GM19452 (cell line): ENCODE measurements at regions not wholly inside any gene's neighbourhood (a gene's known extent, or its start where the extent isn't known, plus 50 kb on each side); places are given as distances from the start of the nearest gene placed in this dataset.
"Not testable (repeated sequence)": the region's sequence is repeated elsewhere in the genome, so short reads cannot be mapped to it uniquely, and the experiment has no call there.

Experiments
- ATAC-seq: cut with Tn5 transposase; IDR thresholded peaks from one replicate; pipeline ENCODE4 v1.9.1; 2021; ENCODE audit not compliant: unreplicated experiment

DNA sequence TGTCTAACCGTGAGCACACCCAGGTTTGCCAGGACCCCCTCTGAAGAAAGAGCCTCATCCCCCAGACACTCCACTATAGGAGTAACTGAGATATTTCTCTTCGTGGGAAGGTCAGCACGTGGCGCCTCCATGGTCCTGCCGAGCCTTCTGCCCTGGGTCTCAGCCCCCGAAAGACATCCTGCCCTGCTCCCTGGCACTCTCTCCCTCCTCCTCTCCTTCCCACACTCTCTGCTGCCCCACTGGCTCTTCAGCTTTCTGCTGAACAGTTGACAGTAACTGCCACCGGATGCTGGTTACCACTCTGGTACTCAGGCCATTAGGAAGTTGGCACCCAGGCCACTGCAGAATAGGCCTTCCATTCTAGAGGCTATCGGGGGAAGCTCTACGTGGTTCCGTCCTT, 185.2 kb downstream of the UACA start:
- ATAC-seq, result no peak

DNA sequence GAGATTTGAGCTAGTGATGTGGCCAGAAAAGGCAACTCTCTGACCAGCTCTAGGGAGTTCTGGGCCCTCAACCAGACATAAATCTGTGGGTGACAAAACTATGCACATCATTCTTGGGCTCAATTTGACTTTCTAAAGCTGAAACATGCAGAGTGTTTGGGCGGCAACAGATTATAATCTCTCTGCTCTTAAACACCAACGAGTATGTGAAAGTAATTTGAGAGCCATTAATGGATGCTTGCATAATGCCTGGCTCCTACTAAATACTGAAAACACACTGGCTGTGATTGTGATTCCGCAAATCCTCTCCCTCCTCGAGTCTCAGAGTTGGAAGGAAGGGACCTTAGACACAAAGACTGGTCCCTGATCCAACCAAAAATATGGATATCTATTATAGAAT, 186.7 kb downstream of the UACA start:
- no peak for ATAC-seq

DNA sequence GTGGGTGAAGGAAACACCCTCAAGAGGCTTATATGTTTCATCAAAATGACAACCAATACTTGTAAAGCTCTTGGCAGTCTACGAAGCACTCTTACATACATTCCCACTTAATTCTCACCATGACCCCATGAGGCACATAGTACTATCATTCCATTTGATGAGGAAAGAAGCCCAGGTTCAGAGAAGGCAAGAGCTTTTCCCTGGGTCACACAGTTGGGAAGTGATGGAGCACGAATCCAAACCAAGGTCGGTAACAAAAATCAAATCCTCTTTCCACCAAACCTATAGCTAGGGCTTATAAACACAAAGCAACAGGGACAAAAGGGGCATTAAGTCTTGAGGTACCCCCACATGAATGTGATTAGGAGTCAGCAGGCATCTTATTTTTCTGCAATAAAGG, 187.1 kb downstream of the UACA start:
- ATAC-seq, result no peak

GRCh38 chr15:70575231-70576226, 187.8 kb downstream of the UACA start:
- ATAC-seq, result no peak

- ATAC-seq, result not testable (repeated sequence)
Observed at GRCh38 chr15:70574325-70574724, 189.0 kb downstream of the UACA start.

- ATAC-seq, result no peak
Observed at GRCh38 chr15:70573121-70573850, 190.1 kb downstream of the UACA start.

- no peak for ATAC-seq
Observed at GRCh38 chr15:70569714-70570231, 193.6 kb downstream of the UACA start.

GRCh38 chr15:70569091-70569713, 194.2 kb downstream of the UACA start:
- no peak for ATAC-seq

DNA sequence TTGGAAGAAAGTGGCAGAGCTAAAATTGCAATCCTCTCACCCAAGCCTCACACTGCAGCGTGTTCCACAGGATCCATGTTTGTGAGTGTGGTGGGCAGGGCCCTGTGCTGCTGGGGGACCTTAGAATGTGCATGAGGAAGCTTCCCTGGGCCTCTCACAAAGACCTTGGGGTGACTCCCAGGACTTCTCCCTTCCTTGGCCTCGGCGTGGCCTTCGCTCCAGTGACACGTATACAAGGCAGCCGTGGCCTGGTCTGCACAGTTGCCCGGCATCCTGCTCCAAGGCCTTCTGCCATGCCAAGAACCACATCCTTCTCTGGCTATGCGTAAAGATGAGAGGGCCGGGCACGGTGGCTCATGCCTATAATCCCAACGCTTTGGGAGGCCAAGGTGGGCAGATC, 196.4 kb downstream of the UACA start:
- no peak for ATAC-seq

DNA sequence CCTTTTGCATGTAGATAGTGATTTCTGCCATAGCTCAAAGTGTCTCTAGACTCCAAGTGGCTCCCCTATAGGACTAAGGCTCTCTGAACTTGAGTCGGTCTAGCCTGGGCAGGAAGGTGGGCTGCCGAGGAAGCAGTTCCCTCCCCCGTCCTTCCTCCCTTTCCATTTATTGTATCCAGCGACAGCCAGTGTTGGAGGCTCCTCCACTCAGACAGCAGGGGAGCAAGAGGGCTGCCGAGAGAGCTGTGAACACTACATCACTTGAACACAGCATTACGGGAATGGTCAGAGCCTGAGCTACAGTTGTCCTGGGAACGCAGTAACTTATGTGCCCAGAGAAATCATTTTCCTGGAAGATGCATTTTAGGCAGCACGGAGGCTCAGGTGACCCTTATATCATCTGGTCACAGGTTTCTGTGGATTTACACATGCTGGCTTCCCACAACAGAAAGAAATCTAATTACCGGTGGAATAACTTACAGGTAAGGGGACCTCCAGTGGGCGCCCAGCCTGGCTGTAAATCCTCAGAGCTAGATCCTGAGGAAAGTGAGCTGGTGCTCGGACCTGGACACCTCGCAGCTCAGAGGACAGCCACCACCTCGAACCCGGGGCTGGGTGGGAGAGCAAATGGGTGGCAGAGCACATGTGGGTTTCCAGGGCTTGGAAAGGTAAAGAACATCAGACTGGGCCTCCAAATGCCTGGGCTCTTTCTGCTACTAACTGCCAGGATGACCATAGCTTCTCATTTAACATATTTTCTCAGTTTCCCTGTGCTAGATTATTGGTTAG, 197.1 kb downstream of the UACA start:
- ATAC-seq, result no peak

GRCh38 chr15:70563561-70564095, 199.7 kb downstream of the UACA start:
- no peak for ATAC-seq

- no peak for ATAC-seq
Observed at GRCh38 chr15:70562906-70563305, 200.5 kb downstream of the UACA start.

GRCh38 chr15:70561885-70562284, 201.5 kb downstream of the UACA start:
- ATAC-seq, result no peak

- ATAC-seq, result no peak
Observed at GRCh38 chr15:70560617-70561328, 202.6 kb downstream of the UACA start.

GRCh38 chr15:70559265-70560239, 203.8 kb downstream of the UACA start:
- no peak for ATAC-seq

GRCh38 chr15:70558406-70559264, 204.7 kb downstream of the UACA start:
- no peak for ATAC-seq

DNA sequence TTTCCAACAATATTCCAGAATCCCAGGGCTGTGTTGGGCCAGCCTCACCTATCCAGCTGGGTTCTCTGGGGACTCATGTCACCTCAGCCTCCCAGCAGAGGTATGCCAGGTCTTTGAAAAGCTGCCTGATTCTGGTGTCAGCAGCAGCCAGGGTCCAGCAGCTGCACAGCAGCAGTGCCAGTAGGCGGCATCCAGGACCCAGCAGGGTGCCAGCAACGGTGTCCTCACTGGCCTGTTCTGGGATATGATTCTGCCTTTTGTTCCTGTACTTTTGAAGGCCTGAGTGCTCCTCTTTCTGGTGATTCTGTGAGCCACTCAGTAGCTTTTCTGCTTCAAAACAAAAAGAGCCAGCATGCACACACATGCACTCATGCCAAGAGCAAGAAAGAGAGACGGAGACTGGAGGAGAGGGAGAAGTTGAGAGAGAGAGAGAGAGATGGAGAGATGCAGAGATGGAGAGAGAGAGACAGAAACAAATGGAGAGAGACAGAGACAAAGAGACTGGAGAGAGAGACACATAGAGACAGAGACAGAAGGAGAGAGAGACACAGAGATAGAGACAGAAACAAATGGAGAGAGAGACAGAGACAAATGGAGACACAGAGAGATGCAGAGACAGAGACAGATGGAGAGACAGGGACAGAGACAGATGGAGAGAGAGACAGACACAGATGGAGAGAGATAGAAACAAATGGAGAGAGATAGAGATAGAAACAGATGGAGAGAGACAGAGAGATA, 205.7 kb downstream of the UACA start:
- ATAC-seq, result no peak
